Upper lobe of right lung (tissue), 1 donor: ENCODE measurements at regions not wholly inside any gene's neighbourhood (a gene's known extent, or its start where the extent isn't known, plus 50 kb on each side); places are given as distances from the start of the nearest gene placed in this dataset.

Experiments used
- ATAC-seq: fragments of 200-7000 bp; cut with Tn5 transposase; one replicate; pipeline ENCODE4 v1.9.1; 2020; ENCODE audit warnings: mild to moderate bottlenecking, moderate library complexity
- DNase-seq: peaks from one replicate; pipeline ENCODE4 v3.0.0-alpha.2; 2020
- H3K27ac ChIP-seq: fragments of 200-600 bp; one replicate; pipeline ENCODE4 v1.8.0; 2022
- H3K27me3 ChIP-seq: fragments of 200-600 bp; one replicate; pipeline ENCODE4 v1.8.0; 2022; ENCODE audit warnings: mild to moderate bottlenecking
- H3K36me3 ChIP-seq: fragments of 200-600 bp; one replicate; pipeline ENCODE4 v1.8.0; 2022
- H3K4me1 ChIP-seq: fragments of 200-600 bp; one replicate; pipeline ENCODE4 v1.8.0; 2022
- H3K4me3 ChIP-seq: fragments of 200-600 bp; one replicate; pipeline ENCODE4 v1.8.0; 2022; ENCODE audit warnings: mild to moderate bottlenecking
- H3K9me3 ChIP-seq: fragments of 200-600 bp; one replicate; pipeline ENCODE4 v1.8.0; 2022
- intact Hi-C: fragments of 100-400 bp; cut with DNase I; formaldehyde crosslinking; loops from one replicate; pipeline ENCODE4 v1.11.0; 2022
- TF ChIP-seq, protein P1 (sequence below): fragments of 200-600 bp; IDR thresholded peaks from one replicate; pipeline ENCODE4 v1.8.0; 2022; ENCODE audit warnings: antibody characterized with exemption
- donor health status: DM: no; HTN: yes; CAD: no; lungs with severe emphysema.

DNA sequence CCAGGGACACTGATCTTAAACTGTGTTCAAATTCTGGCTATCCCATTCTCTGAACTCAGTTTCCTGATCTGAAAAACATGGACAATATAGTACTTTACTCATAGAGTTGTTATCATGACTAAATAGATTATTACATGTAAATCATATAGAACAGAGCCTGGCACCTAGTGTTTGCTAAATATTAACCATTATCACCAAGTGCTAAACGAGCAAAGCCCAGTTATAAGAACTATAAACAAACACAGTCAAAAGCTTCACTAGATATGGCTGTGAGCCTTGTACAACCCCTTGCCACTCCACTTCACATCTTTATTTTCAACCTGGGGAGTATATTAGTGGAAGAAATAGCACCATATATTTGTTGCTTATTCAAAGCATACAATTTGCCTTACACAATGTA is 338.9 kb upstream of the CADM1 start:
- Histone ChIP-seq H3K4me3 (no peak overlapping the region), H3K27me3 (peaks cover 7% of the 10 kb centered on the region), H3K27ac (no peak overlapping the region), H3K9me3 (no peaks in the 10 kb centered on the region), H3K36me3 (no peaks in the 10 kb centered on the region), H3K4me1 (no peaks in the 10 kb centered on the region)
- TF ChIP-seq, protein P1, sequence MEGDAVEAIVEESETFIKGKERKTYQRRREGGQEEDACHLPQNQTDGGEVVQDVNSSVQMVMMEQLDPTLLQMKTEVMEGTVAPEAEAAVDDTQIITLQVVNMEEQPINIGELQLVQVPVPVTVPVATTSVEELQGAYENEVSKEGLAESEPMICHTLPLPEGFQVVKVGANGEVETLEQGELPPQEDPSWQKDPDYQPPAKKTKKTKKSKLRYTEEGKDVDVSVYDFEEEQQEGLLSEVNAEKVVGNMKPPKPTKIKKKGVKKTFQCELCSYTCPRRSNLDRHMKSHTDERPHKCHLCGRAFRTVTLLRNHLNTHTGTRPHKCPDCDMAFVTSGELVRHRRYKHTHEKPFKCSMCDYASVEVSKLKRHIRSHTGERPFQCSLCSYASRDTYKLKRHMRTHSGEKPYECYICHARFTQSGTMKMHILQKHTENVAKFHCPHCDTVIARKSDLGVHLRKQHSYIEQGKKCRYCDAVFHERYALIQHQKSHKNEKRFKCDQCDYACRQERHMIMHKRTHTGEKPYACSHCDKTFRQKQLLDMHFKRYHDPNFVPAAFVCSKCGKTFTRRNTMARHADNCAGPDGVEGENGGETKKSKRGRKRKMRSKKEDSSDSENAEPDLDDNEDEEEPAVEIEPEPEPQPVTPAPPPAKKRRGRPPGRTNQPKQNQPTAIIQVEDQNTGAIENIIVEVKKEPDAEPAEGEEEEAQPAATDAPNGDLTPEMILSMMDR = no peak
- intact Hi-C loops = no loop called here
- DNase-seq (no peak), ATAC-seq (no peak)

DNA sequence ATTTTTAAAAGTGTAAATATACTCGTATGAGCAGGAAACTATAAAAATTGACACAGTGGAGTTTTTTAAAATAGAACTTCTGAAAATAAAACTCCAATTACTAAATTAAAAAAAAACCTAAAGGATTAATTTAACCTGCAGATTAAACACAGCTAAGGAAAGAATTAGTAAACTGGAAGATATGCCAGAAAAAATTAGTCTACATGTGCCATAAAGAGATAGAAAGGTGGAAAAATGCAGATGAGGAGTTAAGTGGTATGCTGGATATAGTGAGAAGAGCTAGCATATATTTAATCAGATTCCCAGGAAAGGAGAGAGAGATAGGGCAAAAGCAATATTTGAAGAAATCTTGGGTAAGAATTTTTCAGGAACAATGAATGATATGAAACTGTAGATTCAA is 315.8 kb upstream of the CADM1 start:
- Histone ChIP-seq H3K27ac (no peak overlapping the region), H3K36me3 (no peaks in the 10 kb centered on the region), H3K4me1 (no peaks in the 10 kb centered on the region), H3K9me3 (peaks cover 8% of the 10 kb centered on the region), H3K27me3 (no peaks in the 10 kb centered on the region), H3K4me3 (no peak overlapping the region)
- TF ChIP-seq, protein P1 = no peak
- intact Hi-C loops = no loop called here
- no peak for DNase-seq
- no peak for ATAC-seq

DNA sequence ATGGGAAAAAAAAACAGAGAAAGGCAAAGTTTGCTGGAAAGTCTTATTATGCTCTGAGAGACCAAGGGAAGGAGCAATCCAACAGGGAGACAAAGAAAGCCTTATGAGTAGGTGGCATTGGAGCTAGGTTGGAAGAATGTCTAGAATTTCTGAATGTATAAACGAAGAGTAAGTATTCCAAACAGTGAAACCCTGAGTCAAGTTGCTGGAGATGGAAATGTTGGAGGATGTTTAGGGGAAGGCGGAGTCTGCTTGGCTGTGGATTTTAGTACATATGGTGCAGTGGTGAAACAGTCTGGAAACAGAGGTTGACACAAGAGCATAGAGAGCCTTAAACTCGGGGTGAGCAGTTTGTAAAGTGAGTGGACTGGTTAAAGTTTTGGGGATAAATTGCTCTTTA is 314.8 kb upstream of the CADM1 start:
- peaks cover 8% of the 10 kb centered on the region for H3K9me3 ChIP-seq
- no peaks in the 10 kb centered on the region for H3K36me3 ChIP-seq
- H3K27ac ChIP-seq = no peak overlapping the region
- ATAC-seq (no peak), DNase-seq (no peak)
- no peaks in the 10 kb centered on the region for H3K27me3 ChIP-seq
- no peaks in the 10 kb centered on the region for H3K4me1 ChIP-seq
- TF ChIP-seq, protein P1 = no peak
- intact Hi-C loops = no loop called here
- no peak overlapping the region for H3K4me3 ChIP-seq

DNA sequence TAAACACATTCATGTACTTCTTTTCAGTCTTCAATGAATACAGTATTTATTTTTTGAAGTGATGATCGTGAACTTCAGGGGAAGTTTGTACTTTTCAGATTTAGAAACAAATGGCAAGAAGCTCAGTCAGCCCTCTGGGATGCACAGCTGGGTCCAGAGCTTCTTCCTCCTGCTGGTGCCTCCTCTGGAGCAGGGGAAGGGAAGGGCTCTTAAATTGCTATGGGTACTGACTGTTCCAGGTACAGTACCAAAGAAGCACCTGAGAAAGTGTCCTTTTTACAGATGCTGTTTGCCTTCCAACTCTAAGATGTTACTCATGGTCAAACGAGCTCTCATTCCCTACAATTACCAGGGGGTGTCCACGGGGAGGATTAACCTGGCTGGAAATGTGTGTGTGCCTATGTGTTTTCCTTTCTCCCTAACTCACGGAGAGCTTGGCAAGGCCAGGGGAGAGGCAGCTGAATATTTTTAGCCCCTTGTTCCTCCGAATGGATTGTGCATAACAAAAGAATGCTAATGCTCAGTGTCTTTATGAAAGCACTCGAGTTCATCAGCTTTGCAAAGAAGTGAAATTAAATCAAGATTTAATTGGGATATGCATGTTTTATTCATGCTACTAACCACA is 313.7 kb upstream of the CADM1 start:
- no peak overlapping the region for H3K27ac ChIP-seq
- H3K9me3 ChIP-seq = peaks cover 8% of the 10 kb centered on the region
- no peak overlapping the region for H3K4me3 ChIP-seq
- H3K4me1 ChIP-seq = no peaks in the 10 kb centered on the region
- no peak for DNase-seq
- TF ChIP-seq, protein P1 = no peak
- no peak for ATAC-seq
- H3K36me3 ChIP-seq = no peaks in the 10 kb centered on the region
- no peaks in the 10 kb centered on the region for H3K27me3 ChIP-seq
- intact Hi-C loops = no loop called here

DNA sequence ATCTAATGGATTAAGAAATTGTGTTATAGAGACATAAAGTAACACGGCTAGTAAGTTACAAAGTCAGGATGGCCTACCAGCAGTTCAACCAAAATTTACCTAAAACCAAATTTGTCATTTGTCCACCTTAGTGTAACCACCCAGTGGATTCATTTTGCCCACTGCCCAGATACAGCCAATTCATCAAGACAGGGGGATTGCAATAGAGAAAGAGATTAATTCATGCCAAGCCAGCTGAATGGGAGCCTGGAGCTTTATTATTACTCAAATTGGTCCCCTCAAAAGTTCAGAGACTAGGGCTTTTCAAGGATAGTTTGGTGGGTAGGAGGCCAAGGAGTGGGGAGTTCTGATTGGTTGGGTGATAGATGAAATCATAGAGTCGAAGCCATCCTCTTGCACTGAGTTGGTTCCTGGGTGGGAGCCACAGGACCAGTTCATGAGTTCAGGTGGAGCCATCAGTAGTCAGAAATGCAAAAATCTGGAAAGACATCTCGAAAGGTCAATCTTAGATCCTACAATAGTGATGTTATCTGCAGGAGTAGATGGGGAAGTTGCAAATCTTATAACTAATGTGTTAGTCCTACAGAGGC is 304.2 kb upstream of the CADM1 start:
- Histone ChIP-seq H3K27me3 (no peaks in the 10 kb centered on the region), H3K36me3 (no peaks in the 10 kb centered on the region), H3K27ac (no peak overlapping the region), H3K9me3 (peaks cover 11% of the 10 kb centered on the region), H3K4me3 (no peak overlapping the region), H3K4me1 (no peaks in the 10 kb centered on the region)
- no peak for DNase-seq
- intact Hi-C loops = no loop called here
- ATAC-seq = no peak
- TF ChIP-seq, protein P1 = no peak

DNA sequence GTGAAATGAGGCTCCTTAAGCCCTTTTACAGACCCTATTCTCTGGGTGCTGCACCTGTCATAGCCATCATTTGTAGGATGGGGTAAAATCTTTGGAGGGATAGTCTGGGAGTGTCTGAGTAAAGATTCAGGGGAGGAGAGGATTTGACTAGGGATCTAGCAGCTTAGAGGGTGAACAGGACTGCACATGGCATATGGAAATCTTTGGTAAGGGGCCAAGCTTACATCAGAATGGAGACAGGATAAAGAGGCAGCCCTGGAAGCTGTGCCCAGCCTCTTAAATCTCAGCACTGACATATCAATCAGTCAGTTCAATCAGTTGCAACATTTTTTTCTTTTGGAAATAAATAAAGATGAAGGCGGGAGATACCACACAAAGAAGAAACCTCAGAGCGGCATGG is 301.8 kb upstream of the CADM1 start:
- Histone ChIP-seq H3K9me3 (peaks cover 11% of the 10 kb centered on the region), H3K36me3 (no peaks in the 10 kb centered on the region), H3K4me3 (no peak overlapping the region), H3K27me3 (no peaks in the 10 kb centered on the region), H3K27ac (no peak overlapping the region), H3K4me1 (no peaks in the 10 kb centered on the region)
- DNase-seq = no peak
- TF ChIP-seq, protein P1 = no peak
- ATAC-seq = no peak
- intact Hi-C loops = no loop called here
